HG03558 (cell line): ENCODE measurements at regions not wholly inside any gene's neighbourhood (a gene's known extent, or its start where the extent isn't known, plus 50 kb on each side); places are given as distances from the start of the nearest gene placed in this dataset.
"Not testable (repeated sequence)": the region's sequence is repeated elsewhere in the genome, so short reads cannot be mapped to it uniquely, and the experiment has no call there.

Source experiments
- ATAC-seq: cut with Tn5 transposase; IDR thresholded peaks from one replicate; pipeline ENCODE4 v1.9.1; 2021; ENCODE audit warnings: moderate number of reproducible peaks; ENCODE audit not compliant: unreplicated experiment; ENCODE audit errors: extremely low read depth

DNA sequence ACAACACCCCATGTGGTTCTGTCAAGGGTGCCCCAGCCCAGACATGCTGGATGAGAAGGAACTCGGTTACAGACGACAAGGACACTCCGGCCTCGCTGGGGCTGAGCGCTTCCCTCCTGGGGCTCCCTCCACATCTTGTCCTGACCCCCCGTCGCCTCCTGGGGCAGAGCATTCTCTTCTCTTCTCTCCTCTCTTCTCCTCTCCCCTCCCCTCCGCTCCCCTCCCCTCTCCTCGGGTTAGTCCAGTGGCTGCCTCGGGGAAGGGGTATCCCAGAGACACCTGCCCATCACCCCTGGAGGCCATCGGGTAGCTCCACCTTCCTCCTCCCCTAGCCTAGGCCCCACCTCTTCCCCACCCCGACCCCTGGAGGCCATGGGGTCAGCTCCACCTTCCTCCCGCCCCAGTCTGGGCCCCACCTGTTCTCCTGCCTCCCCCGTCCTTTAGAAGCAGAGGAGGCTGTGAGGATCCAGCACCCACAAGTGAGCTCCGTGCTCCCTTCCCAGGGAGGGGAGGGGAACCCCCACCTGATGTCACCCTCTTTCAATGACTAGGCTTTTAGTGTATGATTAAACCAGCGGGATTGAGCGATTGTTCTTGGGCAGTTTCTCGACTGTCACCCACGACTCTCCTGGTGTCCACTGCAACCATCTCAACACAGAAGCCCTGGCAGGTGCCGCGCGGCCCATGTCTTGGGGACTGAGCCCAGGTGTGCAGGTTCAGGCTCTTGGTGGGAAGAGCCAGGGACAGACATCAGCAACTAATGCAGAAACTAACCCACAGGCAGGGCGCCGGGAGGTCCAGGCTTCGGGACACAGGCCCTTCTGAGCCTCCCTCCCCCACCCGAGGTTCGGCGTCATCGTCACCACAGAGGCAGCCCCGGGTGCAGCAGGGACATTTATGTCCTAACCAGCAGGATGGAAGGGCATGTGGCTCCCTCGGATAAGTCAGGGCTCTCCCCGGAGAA lies 330.4 kb downstream of the ADGRD1 start:
- not testable (repeated sequence) for ATAC-seq

DNA sequence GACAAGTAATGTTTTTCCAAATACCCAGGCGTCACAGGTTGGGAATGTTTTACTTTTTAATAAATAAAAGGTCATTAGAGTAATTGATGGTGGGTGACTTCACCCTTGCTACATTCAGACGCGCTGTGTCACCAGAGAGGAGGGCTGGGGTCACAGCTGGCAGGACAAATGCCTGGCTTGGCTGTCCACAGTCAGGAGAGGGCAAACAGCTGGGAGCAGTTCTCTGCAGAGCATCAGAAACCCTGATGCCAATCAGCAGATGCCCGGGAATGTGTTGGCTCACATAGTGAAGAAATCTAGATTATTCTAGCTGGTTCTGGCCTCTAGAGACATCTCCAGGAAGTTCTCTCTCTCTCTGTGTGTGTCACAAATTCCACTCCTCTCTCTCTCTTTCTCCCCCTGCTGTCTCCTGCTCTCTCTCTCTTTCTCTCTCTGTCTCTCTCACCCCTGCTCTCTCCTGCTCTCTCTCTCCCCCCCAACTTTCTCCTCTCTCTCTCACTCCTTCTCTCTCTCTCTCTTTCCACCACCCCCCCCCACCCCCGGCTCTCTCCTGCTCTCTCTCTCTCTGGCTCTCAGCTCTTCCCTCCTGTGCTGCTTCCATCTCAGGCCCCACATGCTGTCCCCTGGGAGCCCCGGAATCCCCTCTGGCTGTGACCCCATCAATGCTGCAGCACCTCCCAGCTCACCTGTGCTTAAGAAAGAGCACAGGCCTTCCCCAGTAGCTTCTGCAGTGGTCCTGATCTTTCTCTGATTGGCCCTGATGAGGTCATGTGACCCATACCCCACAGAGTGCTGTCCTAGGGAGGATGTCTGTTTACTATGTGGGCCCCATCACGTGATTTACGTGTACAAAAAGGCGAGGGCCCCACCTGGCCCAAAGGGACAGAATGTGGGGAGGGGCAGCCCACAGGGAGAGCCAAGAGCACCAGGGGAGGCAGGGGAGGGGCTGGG lies 331.5 kb downstream of the ADGRD1 start:
- not testable (repeated sequence) for ATAC-seq

DNA sequence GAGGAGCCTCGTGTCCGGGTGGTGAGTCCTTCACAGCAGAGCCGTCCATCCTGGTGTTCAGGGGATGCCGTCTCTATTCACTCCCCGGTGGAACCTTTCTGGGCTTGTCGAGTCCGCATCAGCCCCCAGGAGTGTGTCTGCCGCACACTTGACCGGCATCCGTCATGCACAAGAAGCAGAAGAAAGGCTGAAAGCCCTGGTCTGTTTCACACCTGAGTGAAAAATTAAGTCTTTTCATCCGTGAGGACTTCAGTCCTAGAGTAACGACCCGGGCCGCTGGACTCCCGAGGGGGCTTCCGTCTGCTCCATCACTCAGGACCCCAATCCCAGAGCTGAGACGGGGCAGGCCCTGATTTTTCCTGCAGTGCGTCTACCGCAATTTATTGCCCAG lies 332.2 kb downstream of the ADGRD1 start:
- not testable (repeated sequence) for ATAC-seq

GRCh38 chr12:131286301-131286700 lies 332.6 kb downstream of the ADGRD1 start:
- not testable (repeated sequence) for ATAC-seq

- no peak for ATAC-seq
Observed at GRCh38 chr12:131287015-131287937, 333.6 kb downstream of the ADGRD1 start.

DNA sequence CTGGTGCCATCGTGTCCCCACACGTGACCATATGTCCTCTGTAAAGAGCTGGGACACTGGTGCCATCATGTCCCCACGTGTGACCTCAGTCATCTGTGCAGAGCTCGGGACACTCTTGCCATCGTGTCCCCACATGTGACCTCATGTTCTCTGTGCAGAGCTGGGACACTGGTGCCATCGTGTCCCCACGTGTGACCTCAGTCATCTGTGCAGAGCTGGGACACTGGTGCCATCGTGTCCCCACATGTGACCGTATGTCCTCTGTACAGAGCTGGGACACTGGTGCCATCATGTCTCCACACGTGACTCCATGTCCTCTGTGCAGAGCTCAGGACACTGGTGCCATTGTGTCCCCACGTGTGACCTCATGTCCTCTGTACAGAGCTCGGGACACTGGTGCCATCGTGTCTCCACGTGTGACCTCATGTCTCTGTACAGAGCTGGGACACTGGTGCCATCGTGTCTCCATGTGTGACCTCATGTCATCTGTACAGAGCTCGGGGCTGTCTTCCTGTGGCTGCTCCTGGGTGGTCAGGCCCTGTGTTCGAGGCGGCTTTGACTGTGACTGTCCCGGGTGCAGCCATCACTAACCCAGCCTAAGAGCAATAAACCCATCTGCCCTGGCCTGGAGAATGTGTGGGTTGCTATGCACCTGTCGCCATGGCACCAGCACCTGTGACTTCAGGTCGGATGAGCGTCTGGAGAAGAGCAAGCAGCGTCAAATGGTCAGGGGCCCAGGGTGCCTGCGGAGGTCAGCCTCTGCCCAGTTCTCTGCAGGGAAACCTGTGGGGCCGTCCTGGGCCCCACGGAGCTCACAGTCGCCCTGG lies 334.4 kb downstream of the ADGRD1 start:
- ATAC-seq, result no peak

DNA sequence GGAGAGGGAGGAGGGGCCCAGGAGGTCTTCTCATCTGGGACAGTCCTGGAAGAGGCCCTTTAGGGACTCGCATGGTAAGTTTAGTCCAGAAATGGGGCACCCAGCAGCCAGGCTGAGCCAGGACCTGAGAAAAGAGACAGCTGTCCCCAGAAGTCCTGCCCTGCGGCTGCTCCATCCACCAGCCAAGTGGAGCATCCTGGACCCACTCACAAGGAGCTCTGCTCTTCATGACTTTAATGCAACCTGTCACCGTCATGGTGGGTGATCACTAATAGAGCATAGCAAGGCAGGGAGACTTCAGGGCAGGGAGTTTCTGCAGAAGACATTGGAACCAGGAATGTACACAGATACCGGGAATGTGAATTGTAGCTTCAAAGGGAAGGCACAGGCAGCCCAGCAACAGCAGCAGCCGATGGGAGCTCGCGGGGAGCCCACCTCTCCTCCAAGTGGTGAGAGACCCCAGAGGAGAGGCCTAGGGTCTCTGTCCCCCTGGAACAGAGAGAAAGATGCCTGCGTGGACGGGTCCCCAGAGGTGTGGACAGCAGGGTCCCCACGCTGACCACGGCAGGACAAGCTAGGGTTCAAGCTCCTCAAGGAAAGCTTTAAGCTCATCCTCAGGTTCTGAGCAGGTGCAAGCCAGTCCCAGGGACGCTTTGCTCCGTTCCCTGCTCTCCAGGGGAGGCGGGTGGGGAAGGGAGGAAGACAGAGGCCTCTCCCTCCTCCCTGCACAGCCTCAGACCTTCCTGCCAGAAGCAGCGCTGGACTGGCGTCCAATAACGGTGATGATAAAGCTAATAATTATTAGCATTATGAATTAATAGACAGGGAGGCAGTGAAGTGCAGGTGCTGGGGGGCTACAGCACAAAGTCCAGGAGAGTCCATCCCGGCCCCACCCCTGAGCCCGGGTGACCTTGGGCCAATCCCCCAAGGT lies 335.3 kb downstream of the ADGRD1 start:
- not testable (repeated sequence) for ATAC-seq

- ATAC-seq, result not testable (repeated sequence)
Observed at GRCh38 chr12:131289807-131290206, 336.1 kb downstream of the ADGRD1 start.

DNA sequence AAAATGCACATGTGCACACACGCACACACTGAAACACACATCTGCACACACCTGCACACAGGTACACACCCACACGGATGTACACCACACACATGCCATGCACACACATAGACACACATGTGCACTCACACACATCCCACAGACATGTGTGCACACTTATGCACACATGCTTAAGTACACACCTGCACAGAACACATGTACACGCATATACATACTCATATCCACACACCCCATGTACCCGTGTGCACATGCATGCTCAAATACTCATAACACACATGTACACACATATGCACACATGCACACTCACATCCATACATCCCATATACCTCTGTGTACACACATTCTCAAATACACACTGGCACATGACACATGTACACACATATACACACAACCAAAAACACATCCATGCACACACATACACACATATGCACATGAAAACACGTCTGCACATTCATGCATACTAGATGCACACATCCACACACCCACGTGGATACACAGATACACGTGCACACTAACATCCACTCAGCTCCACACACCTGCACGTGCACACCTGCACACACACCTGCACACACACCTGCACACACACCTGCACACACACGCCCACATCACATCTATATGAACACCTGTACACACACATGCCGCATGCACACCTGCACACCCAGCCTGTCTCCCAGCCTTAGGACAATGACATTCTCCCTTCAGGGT lies 336.7 kb downstream of the ADGRD1 start:
- ATAC-seq, result no peak

DNA sequence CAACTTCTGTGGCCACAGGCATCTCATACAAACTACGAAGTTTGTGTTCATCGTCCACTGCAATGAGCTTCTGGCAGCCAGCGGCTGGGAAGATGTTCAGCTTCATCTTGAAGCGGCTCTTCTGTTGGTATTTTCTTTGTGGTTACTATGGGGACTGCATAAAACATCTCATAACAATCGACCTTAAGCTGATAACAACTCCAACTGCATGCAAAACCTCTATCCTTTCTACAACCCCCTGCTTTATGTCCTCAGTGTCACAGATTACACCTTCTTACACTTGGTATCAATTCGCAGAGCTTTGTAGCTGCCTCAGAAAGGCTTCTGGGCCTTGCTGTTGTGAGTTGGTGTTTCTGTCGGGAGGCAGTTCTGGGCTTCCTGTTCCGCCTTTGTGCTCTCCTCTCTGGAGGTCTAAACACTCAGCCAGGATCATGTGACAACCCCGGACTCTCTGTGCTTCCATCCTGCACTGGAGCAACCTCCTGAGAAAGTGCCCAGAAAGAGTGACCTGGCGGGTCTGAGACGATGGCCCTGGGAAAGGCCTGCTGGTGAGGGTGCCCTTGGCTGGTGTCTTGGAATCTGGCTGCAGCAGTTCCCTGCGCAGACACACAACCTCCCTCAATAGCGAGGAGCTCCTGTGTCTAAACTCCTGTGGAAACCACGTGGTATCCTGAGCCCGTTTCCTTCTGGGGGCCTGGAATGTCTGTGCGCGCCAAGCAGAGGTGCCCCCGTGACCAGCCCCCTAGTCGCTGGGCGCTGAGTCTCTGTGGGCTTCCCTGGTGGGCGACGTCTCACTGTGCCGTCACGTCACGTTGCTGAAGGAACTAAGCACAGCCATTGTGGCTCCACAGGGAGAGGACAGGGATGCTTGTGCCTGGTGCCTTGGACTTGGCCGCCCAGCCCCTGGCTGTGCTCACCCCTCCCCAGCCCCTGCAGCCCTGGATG lies 339.6 kb downstream of the ADGRD1 start:
- not testable (repeated sequence) for ATAC-seq

- not testable (repeated sequence) for ATAC-seq
Observed at GRCh38 chr12:131294716-131295115, 341.0 kb downstream of the ADGRD1 start.

- ATAC-seq, result not testable (repeated sequence)
Observed at GRCh38 chr12:131295117-131295516, 341.4 kb downstream of the ADGRD1 start.

GRCh38 chr12:131295559-131295958 lies 341.9 kb downstream of the ADGRD1 start:
- ATAC-seq, result not testable (repeated sequence)

- ATAC-seq, result not testable (repeated sequence)
Observed at GRCh38 chr12:131296136-131296535, 342.4 kb downstream of the ADGRD1 start.

GRCh38 chr12:131296651-131297050 lies 342.9 kb downstream of the ADGRD1 start:
- ATAC-seq, result not testable (repeated sequence)
